Mesenchymal stem cell (in vitro differentiated cells and primary cell): ENCODE measurements at regions not wholly inside any gene's neighbourhood (a gene's known extent, or its start where the extent isn't known, plus 50 kb on each side); places are given as distances from the start of the nearest gene placed in this dataset.

Experiments used
- DNase-seq: peaks from one replicate; pipeline ENCODE4 v3.0.0-alpha.2; 2013
- H2AFZ ChIP-seq: one replicate; pipeline ENCODE4 v1.6.1; 2013; ENCODE audit warnings: low read depth, mild to moderate bottlenecking, control low read depth, inconsistent platforms, low read length, moderate library complexity
- H2AK5ac ChIP-seq: 2 replicates; pipeline ENCODE4 v1.6.1; 2013; ENCODE audit warnings: low read length, moderate library complexity, mild to moderate bottlenecking, inconsistent platforms; ENCODE audit not compliant: severe bottlenecking
- H2BK120ac ChIP-seq: one replicate; pipeline ENCODE4 v1.6.1; 2013; ENCODE audit warnings: low read depth, mild to moderate bottlenecking, inconsistent platforms, low read length, moderate library complexity
- H2BK12ac ChIP-seq, 2 experiments: one replicate each; pipeline ENCODE4 v1.6.1; 2013; ENCODE audit warnings: inconsistent platforms in 2 of 2, low read length in 2 of 2, mild to moderate bottlenecking in 2 of 2, moderate library complexity in 2 of 2, control low read depth in 1 of 2
- H2BK15ac ChIP-seq: one replicate; pipeline ENCODE4 v1.6.1; 2013; ENCODE audit warnings: mild to moderate bottlenecking, low read depth, inconsistent platforms; ENCODE audit not compliant: poor library complexity, severe bottlenecking
- H2BK5ac ChIP-seq: 2 replicates; pipeline ENCODE4 v1.6.1; 2013; ENCODE audit warnings: low read depth, mild to moderate bottlenecking, low read length, control low read depth, inconsistent platforms; ENCODE audit not compliant: poor library complexity, severe bottlenecking
- H3K14ac ChIP-seq, 2 experiments: one replicate each; pipeline ENCODE4 v1.6.1; 2013; ENCODE audit warnings: inconsistent platforms in 2 of 2, low read length in 2 of 2, control low read depth in 1 of 2, mild to moderate bottlenecking in 1 of 2, moderate library complexity in 1 of 2
- H3K18ac ChIP-seq, 2 experiments: one replicate each; pipeline ENCODE4 v1.6.1; 2013; ENCODE audit warnings: inconsistent platforms in 2 of 2, low read length in 2 of 2, control low read depth in 1 of 2, low read depth in 1 of 2, mild to moderate bottlenecking in 1 of 2
- H3K23ac ChIP-seq, 2 experiments: one replicate each; pipeline ENCODE4 v1.6.1; 2013; ENCODE audit warnings: inconsistent platforms in 2 of 2, low read length in 2 of 2, mild to moderate bottlenecking in 2 of 2, moderate library complexity in 2 of 2, control low read depth in 1 of 2
- H3K27ac ChIP-seq: 2 replicates; pipeline ENCODE4 v1.5.1; 2013; ENCODE audit warnings: mild to moderate bottlenecking, moderate library complexity, low read length, control low read depth, inconsistent platforms; ENCODE audit not compliant: poor library complexity, severe bottlenecking
- H3K27me3 ChIP-seq, 2 experiments: 2 replicates each; pipeline versions ENCODE4 v1.6.1 to v1.7.0; 2013; ENCODE audit warnings: low read length in 2 of 2, mild to moderate bottlenecking in 2 of 2, moderate library complexity in 2 of 2, control low read depth in 1 of 2, inconsistent platforms in 1 of 2; ENCODE audit not compliant: control insufficient read depth in 1 of 2, insufficient read depth in 1 of 2
- H3K36me3 ChIP-seq, 2 experiments: 2 replicates each; pipeline versions ENCODE4 v1.6.1 to v1.7.0; 2013; ENCODE audit warnings: low read length in 2 of 2, control low read depth in 1 of 2, inconsistent platforms in 1 of 2, low read depth in 1 of 2, mild to moderate bottlenecking in 1 of 2; ENCODE audit not compliant: insufficient read depth in 2 of 2, control insufficient read depth in 1 of 2
- H3K4ac ChIP-seq, 2 experiments: one replicate each; pipeline ENCODE4 v1.6.1; 2013; ENCODE audit warnings: inconsistent platforms in 2 of 2, low read length in 2 of 2, mild to moderate bottlenecking in 2 of 2, moderate library complexity in 2 of 2, control low read depth in 1 of 2, low read depth in 1 of 2
- H3K4me1 ChIP-seq: 2 replicates; pipeline ENCODE4 v1.6.1; 2013; ENCODE audit warnings: low read depth, low read length, control low read depth; ENCODE audit not compliant: control insufficient read depth, insufficient read depth
- H3K4me2 ChIP-seq: 2 replicates; pipeline ENCODE4 v1.6.1; 2013; ENCODE audit warnings: low read length, mild to moderate bottlenecking, inconsistent platforms; ENCODE audit not compliant: poor library complexity, severe bottlenecking
- H3K4me3 ChIP-seq, 2 experiments: 2 replicates each; pipeline versions ENCODE4 v1.5.1 to v1.7.0; 2013; ENCODE audit warnings: low read length in 2 of 2, mild to moderate bottlenecking in 2 of 2, control low read depth in 1 of 2, low read depth in 1 of 2; ENCODE audit not compliant: insufficient read depth in 1 of 2
- H3K79me1 ChIP-seq: replicated peaks from 2 replicates; pipeline ENCODE4 v1.6.1; 2013; ENCODE audit warnings: mild to moderate bottlenecking, control low read depth, low read length, inconsistent platforms; ENCODE audit not compliant: poor library complexity, severe bottlenecking
- H3K9ac ChIP-seq: 2 replicates; pipeline ENCODE4 v1.7.0; 2013; ENCODE audit warnings: mild to moderate bottlenecking, low read length, moderate library complexity
- H3K9me3 ChIP-seq: 2 replicates; pipeline ENCODE4 v1.7.0; 2013; ENCODE audit warnings: mild to moderate bottlenecking, low read length; ENCODE audit not compliant: control insufficient read depth
- H4K8ac ChIP-seq: one replicate; pipeline ENCODE4 v1.6.1; 2013; ENCODE audit warnings: inconsistent platforms, mild to moderate bottlenecking, low read length, moderate library complexity
- H4K91ac ChIP-seq: one replicate; pipeline ENCODE4 v1.6.1; 2013; ENCODE audit warnings: mild to moderate bottlenecking, low read length, inconsistent platforms
- WGBS: methylation state at CpG from one replicate; pipeline ENCODE4 v1.1.7; 2013; ENCODE audit warnings: mixed read lengths; 5-methylcytosine and 5-hydroxymethylcytosine counted together

GRCh38 chr7:28354601-28355402, 57.5 kb upstream of the CREB5 start:
- 60% methylated on average over 7 of the region's 8 CpGs for WGBS
- Histone ChIP-seq H3K4me1 (peaks cover 9% of the 10 kb centered on the region), H3K4me3 (no peak overlapping the region), H4K91ac (no peak overlapping the region), H3K79me1 (no peaks in the 10 kb centered on the region), H2BK5ac (no peak overlapping the region), H3K36me3 (no peaks in the 10 kb centered on the region), H4K8ac (no peak overlapping the region), H3K4ac (no peak overlapping the region), H3K9me3 (no peaks in the 10 kb centered on the region), H2BK15ac (no peak overlapping the region), H3K27me3 (no peaks in the 10 kb centered on the region), H3K23ac (no peak overlapping the region), H2AFZ (no peak overlapping the region), H2BK12ac (no peak overlapping the region), H3K4me2 (no peak overlapping the region), H2BK120ac (no peak overlapping the region), H3K27ac (peak overlapping the region; percentile 74), H2AK5ac (no peak overlapping the region), H3K9ac (no peak overlapping the region), H3K14ac (no peak overlapping the region), H3K18ac (no peak overlapping the region)
- DNase-seq = peak; percentile 79

DNA sequence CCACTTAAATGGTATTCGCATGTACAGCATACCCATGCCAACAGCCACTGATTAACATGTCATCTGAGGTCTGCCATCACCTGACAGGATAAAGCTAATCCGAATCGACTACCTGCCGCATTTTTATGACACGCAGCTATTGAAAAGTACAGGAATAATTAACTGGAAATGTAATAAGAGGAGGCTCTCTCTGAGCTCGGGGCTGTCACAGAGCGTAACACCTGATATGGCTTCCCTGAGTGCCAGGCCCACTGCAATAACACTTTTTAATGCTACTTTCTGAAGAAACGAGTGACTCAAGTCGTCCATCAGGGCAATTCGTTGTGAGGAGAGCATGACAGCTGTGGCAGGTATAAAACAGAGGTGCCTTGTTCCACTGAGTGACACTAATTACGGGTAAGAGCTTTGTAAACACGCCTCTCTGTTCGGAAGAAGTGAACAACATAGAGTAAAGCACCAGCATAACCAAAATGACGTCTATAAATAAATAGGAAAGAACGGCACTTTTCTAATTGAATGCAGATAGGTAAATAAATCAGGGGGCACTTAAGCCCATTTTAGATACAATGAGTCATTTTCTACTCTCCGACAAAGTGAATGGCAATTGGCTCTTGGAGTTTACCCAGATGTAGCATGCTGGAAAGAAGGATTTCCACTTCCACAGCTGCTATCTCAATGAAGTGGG, 56.5 kb upstream of the CREB5 start:
- no peak overlapping the region for H2BK5ac ChIP-seq
- no peak overlapping the region for H2BK12ac ChIP-seq
- H3K4me3 ChIP-seq = no peak overlapping the region
- no peaks in the 10 kb centered on the region for H3K36me3 ChIP-seq
- H3K4me2 ChIP-seq = no peak overlapping the region
- H3K9me3 ChIP-seq = no peaks in the 10 kb centered on the region
- H3K27ac ChIP-seq = peak overlapping the region; percentile 47
- peak overlapping the region; percentile 29 for H2AK5ac ChIP-seq
- no peak overlapping the region for H2BK15ac ChIP-seq
- no peak overlapping the region for H2AFZ ChIP-seq
- no peak overlapping the region for H3K4ac ChIP-seq
- no peak overlapping the region for H3K14ac ChIP-seq
- no peaks in the 10 kb centered on the region for H3K27me3 ChIP-seq
- no peak overlapping the region for H3K18ac ChIP-seq
- H3K4me1 ChIP-seq = peaks cover 9% of the 10 kb centered on the region
- no peak overlapping the region for H3K23ac ChIP-seq
- H3K79me1 ChIP-seq = no peaks in the 10 kb centered on the region
- WGBS = 73% methylated on average over 16 of the region's 16 CpGs
- H2BK120ac ChIP-seq = no peak overlapping the region
- no peak overlapping the region for H4K8ac ChIP-seq
- no peak overlapping the region for H4K91ac ChIP-seq
- DNase-seq = peak; percentile 10
- H3K9ac ChIP-seq = no peak overlapping the region

DNA sequence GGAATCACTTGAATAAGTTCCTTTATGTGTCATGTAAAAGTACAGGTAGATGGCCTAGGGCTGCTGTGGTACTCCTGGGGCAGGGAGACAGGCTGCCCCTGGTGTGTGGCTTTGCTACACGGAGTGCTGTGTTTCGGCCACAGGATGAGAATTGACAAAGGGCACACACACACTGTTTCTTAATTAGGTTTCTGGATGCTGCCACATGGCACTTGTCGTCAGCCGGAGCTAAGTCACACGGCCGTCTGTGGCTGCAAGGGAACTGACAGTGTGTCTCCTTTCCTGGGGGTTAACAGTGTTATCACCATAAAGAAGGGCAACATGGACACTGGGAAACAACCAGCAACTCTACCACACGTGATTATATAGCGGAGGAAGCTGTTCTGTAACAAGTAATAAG, 55.7 kb upstream of the CREB5 start:
- Histone ChIP-seq H3K9me3 (no peaks in the 10 kb centered on the region), H4K8ac (peak overlapping the region; percentile 24), H3K23ac (no peak overlapping the region), H4K91ac (no peak overlapping the region), H3K4ac (no peak overlapping the region), H3K9ac (no peak overlapping the region), H2AK5ac (peak overlapping the region; percentile 14), H2AFZ (no peak overlapping the region), H2BK12ac (peak overlapping the region in 1 of 2 experiments; percentile 7), H2BK15ac (no peak overlapping the region), H3K18ac (no peak overlapping the region), H3K14ac (no peak overlapping the region), H3K27me3 (no peaks in the 10 kb centered on the region), H2BK120ac (no peak overlapping the region), H3K36me3 (no peaks in the 10 kb centered on the region), H3K27ac (no peak overlapping the region), H3K4me1 (peaks cover 9% of the 10 kb centered on the region), H2BK5ac (no peak overlapping the region), H3K4me3 (no peak overlapping the region), H3K79me1 (no peaks in the 10 kb centered on the region), H3K4me2 (no peak overlapping the region)
- 77% methylated on average over 8 of the region's 8 CpGs for WGBS
- DNase-seq = no peak

DNA sequence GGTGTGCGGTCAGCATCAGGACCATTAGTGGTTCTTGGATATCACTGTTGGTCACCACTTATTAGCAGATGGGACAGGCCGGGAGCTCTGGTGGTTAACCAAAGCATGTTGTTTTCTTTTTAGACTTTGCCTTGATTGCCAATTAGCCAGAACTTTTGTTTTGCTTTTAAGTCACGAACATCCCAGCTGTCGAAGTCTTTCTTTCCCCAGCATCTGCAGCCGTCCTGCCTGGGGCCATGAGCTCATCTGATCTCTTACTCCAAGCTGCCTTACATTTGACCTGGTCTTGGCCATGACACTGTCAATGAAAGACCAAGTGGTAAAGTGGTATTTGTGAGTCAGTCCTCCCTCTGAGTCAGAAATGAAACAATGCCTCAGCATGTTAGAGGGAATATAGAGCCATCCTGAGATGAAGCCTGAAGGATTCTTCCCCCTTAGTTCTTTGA, 53.9 kb upstream of the CREB5 start:
- H4K91ac ChIP-seq = no peak overlapping the region
- no peaks in the 10 kb centered on the region for H3K36me3 ChIP-seq
- H2AFZ ChIP-seq = no peak overlapping the region
- H3K4me1 ChIP-seq = peaks cover 9% of the 10 kb centered on the region
- peak; percentile 97 for DNase-seq
- 33% methylated on average over 5 of the region's 5 CpGs for WGBS
- H3K14ac ChIP-seq = no peak overlapping the region
- no peak overlapping the region for H2BK12ac ChIP-seq
- H3K9ac ChIP-seq = peak overlapping the region; percentile 70
- H2AK5ac ChIP-seq = no peak overlapping the region
- no peaks in the 10 kb centered on the region for H3K27me3 ChIP-seq
- H3K23ac ChIP-seq = no peak overlapping the region
- H2BK120ac ChIP-seq = no peak overlapping the region
- no peak overlapping the region for H4K8ac ChIP-seq
- no peak overlapping the region for H3K4me3 ChIP-seq
- no peak overlapping the region for H2BK15ac ChIP-seq
- no peak overlapping the region for H2BK5ac ChIP-seq
- no peak overlapping the region for H3K4ac ChIP-seq
- H3K79me1 ChIP-seq = no peaks in the 10 kb centered on the region
- H3K18ac ChIP-seq = no peak overlapping the region
- peak overlapping the region; percentile 63 for H3K27ac ChIP-seq
- no peaks in the 10 kb centered on the region for H3K9me3 ChIP-seq
- H3K4me2 ChIP-seq = no peak overlapping the region
